AG04449 (cell line): ENCODE measurements at regions not wholly inside any gene's neighbourhood (a gene's known extent, or its start where the extent isn't known, plus 50 kb on each side); places are given as distances from the start of the nearest gene placed in this dataset.

Experiments used
- CTCF ChIA-PET: fragments of 350-600 bp; formaldehyde crosslinking; extraction: SDS; loops from one replicate; lab custom pipeline; 2021; ENCODE audit warnings: antibody characterized with exemption; lab: Yijun Ruan, JAX
- POLR2A ChIA-PET: fragments of 400-600, 350-600 bp; formaldehyde crosslinking; extraction: SDS; loops from one replicate; lab custom pipeline; 2020; ENCODE audit warnings: antibody characterized with exemption, inconsistent platforms; lab: Yijun Ruan, JAX
- DNase-seq: peaks from one replicate; pipeline ENCODE4 v3.0.0-alpha.2; 2010; ENCODE audit warnings: low read depth, low spot score
- H3K4me3 ChIP-seq: 2 replicates; pipeline ENCODE4 v1.5.1; 2011; ENCODE audit warnings: low read depth, mild to moderate bottlenecking, control low read depth, low read length
- TF ChIP-seq, protein P1 (sequence below): IDR thresholded peaks from one replicate; pipeline ENCODE4 v1.5.1; 2011; ENCODE audit warnings: mild to moderate bottlenecking, moderate library complexity, low read length, control low read depth, inconsistent platforms; ENCODE audit not compliant: insufficient read depth; ENCODE audit errors: missing control alignments

- POLR2A ChIA-PET = no interaction called here
Observed at GRCh38 chr6:137414599-137414998, 79.6 kb downstream of the OLIG3 start.

GRCh38 chr6:137413482-137413881 is 80.7 kb downstream of the OLIG3 start:
- H3K4me3 ChIP-seq = no peak overlapping the region
- TF ChIP-seq, protein P1, sequence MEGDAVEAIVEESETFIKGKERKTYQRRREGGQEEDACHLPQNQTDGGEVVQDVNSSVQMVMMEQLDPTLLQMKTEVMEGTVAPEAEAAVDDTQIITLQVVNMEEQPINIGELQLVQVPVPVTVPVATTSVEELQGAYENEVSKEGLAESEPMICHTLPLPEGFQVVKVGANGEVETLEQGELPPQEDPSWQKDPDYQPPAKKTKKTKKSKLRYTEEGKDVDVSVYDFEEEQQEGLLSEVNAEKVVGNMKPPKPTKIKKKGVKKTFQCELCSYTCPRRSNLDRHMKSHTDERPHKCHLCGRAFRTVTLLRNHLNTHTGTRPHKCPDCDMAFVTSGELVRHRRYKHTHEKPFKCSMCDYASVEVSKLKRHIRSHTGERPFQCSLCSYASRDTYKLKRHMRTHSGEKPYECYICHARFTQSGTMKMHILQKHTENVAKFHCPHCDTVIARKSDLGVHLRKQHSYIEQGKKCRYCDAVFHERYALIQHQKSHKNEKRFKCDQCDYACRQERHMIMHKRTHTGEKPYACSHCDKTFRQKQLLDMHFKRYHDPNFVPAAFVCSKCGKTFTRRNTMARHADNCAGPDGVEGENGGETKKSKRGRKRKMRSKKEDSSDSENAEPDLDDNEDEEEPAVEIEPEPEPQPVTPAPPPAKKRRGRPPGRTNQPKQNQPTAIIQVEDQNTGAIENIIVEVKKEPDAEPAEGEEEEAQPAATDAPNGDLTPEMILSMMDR = no peak
- ChIA-PET POLR2A (no interaction called here), CTCF (no interaction called here)
- no peak for DNase-seq

More at GRCh38 chr6:137414599-137414998, 79.6 kb downstream of the OLIG3 start:
- CTCF ChIA-PET = interaction anchor here (1.2 to 2.7 kb wide), 3 partner anchors 143 to 320 kb away, joined by 3 to 17 read pairs (median 6); no protein-coding TSS in a partner anchor
- TF ChIP-seq, protein P1 = no peak
- no peak for DNase-seq
- no peak overlapping the region for H3K4me3 ChIP-seq

- no peak overlapping the region for H3K4me3 ChIP-seq
- CTCF ChIA-PET = no interaction called here
- no peak for DNase-seq
- TF ChIP-seq, protein P1 = no peak
- POLR2A ChIA-PET = no interaction called here
Observed at GRCh38 chr6:137412562-137412961, 81.6 kb downstream of the OLIG3 start.

DNA sequence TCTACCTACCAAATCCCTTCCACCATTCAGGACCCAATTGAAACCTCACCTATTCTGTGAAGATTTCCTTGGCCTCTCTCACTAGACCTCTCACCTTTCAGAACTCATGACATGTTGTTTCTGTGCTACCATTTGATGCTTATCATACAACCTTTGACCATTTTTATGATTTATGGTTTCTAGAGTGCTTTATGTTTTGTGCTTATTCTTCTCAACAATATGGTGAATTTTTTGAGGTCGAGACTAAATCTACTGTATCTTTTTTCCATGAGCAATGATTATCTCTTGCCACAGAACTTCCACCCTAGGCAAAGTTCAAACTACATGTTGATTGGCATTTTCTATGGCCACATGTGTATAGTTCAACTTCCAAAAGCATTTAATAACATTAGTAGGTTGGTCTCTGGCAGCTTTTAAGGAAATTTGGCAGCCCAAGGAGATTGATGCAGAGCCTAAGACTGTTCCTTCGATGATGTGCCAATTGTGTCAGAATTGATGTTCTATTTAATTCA is 84.9 kb downstream of the OLIG3 start:
- ChIA-PET CTCF (interaction anchor here (1.0 kb wide), 1 partner anchor 64 kb away, joined by 3 read pairs; no protein-coding TSS in a partner anchor), POLR2A (no interaction called here)
- H3K4me3 ChIP-seq = no peak overlapping the region
- no peak for DNase-seq
- TF ChIP-seq, protein P1 = no peak

DNA sequence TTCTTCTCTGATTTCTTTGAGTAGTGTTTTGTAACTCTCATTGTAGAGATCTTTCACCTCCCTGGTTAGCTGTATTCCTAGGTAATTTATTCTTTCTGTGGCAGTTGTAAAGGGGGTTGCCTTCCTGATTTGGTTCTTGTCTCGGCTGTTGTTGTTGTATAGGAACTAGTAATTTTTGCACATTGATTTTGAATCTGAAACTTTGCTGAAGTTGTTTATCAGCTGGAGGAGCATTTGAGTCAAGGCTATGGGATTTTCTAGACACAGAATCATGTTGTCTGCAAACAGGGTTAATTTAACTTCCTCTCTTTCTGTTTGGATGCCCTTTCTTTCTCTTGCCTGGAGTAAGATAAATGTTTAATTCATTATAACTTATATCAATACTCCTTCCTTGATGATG is 86.4 kb downstream of the OLIG3 start:
- H3K4me3 ChIP-seq = no peak overlapping the region
- DNase-seq = no peak
- TF ChIP-seq, protein P1 = no peak
- ChIA-PET POLR2A (no interaction called here), CTCF (interaction anchor here (0.8 kb wide), 1 partner anchor 9 kb away, joined by 3 read pairs; no protein-coding TSS in a partner anchor)

GRCh38 chr6:137405806-137406205 is 88.4 kb downstream of the OLIG3 start:
- DNase-seq = no peak
- no peak overlapping the region for H3K4me3 ChIP-seq
- POLR2A ChIA-PET = no interaction called here
- CTCF ChIA-PET = interaction anchor here (1.0 kb wide), 1 partner anchor 10 kb away, joined by 3 read pairs; no protein-coding TSS in a partner anchor
- TF ChIP-seq, protein P1 = no peak
